ENCODE measurements at regions not wholly inside any gene's neighbourhood (a gene's known extent, or its start where the extent isn't known, plus 50 kb on each side); places are given as distances from the start of the nearest gene placed in this dataset.

- TF ChIP-seq CTCF (IDR thresholded peaks at IDR 0.05; ENCODE audit: extremely low read depth in 1 of 2, insufficient read depth in 1 of 2, low read depth in 1 of 2, low read length in 2 of 2) (no peak), POLR2A (IDR thresholded peaks at IDR 0.05; ENCODE audit: low read depth, low read length) (no peak), EZH2 (IDR thresholded peaks at IDR 0.05; ENCODE audit: borderline replicate concordance, low read depth, low read length, severe bottlenecking) (no peak), MYC (IDR thresholded peaks at IDR 0.05; ENCODE audit: low read depth, low read length) (no peak), MAX (IDR thresholded peaks at IDR 0.05; ENCODE audit: insufficient read depth, insufficient read length) (no peak), POLR2AphosphoS5 (IDR thresholded peaks at IDR 0.05; ENCODE audit: insufficient read depth, low read depth, low read length) (no peak), FOS (IDR thresholded peaks at IDR 0.05; ENCODE audit: borderline replicate concordance, insufficient read depth, low read length) (no peak), JUN (IDR thresholded peaks at IDR 0.05; ENCODE audit: borderline replicate concordance, insufficient read depth, insufficient read length, low read depth) (no peak)
Observed at GRCh38 chr13:53158201-53158600, 129.6 kb downstream of the OLFM4 start.
